ENCODE measurements at regions not wholly inside any gene's neighbourhood (a gene's known extent, or its start where the extent isn't known, plus 50 kb on each side); places are given as distances from the start of the nearest gene placed in this dataset.

GRCh38 chr10:57303566-57303965 is 942.5 kb upstream of the ZWINT start:
- TF ChIP-seq CTCF (IDR thresholded peaks at IDR 0.05) (no peak), JUND (IDR thresholded peaks at IDR 0.05) (no peak), TAF1 (IDR thresholded peaks at IDR 0.05; ENCODE audit: borderline replicate concordance, low read depth, low read length) (no peak), RAD21 (IDR thresholded peaks at IDR 0.05; ENCODE audit: low read length) (no peak)
